GM21447 (cell line): ENCODE measurements at regions not wholly inside any gene's neighbourhood (a gene's known extent, or its start where the extent isn't known, plus 50 kb on each side); places are given as distances from the start of the nearest gene placed in this dataset.
"Not testable (repeated sequence)": the region's sequence is repeated elsewhere in the genome, so short reads cannot be mapped to it uniquely, and the experiment has no call there.

Experiments
- ATAC-seq: cut with Tn5 transposase; IDR thresholded peaks from one replicate; pipeline ENCODE4 v1.9.1; 2021; ENCODE audit not compliant: unreplicated experiment

- no peak for ATAC-seq
These were observed 729.7 kb upstream of the USP15 start for GRCh38 chr12:61530456-61530855.

DNA sequence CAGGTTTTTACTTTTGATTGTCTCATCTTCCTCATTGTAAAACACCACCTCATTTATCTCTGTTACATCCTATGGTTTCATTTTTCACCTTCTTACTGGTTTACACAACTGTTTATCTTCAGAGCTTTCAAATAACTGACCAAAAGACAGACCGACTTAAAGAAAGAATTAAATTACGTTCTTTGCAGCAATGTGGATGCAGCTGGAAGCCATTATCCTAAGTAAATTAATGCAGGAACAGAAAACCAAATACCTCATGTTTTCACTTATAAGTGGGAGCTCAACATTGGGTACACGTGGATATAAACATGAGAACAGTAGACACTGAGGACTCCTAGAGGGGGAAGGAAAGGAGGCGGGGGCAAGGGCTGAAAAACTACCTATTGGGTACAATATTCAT, 729.0 kb upstream of the USP15 start:
- ATAC-seq = no peak

- no peak for ATAC-seq
These were observed 724.1 kb upstream of the USP15 start for GRCh38 chr12:61536117-61536516.

GRCh38 chr12:61536525-61536924, 723.7 kb upstream of the USP15 start:
- no peak for ATAC-seq

- no peak for ATAC-seq
These were observed 721.3 kb upstream of the USP15 start for GRCh38 chr12:61538951-61539350.

- ATAC-seq = no peak
These were observed 717.7 kb upstream of the USP15 start for GRCh38 chr12:61542551-61542950.

- ATAC-seq = no peak
These were observed 713.9 kb upstream of the USP15 start for GRCh38 chr12:61546296-61546695.

- ATAC-seq = no peak
These were observed 707.1 kb upstream of the USP15 start for GRCh38 chr12:61553091-61553490.

DNA sequence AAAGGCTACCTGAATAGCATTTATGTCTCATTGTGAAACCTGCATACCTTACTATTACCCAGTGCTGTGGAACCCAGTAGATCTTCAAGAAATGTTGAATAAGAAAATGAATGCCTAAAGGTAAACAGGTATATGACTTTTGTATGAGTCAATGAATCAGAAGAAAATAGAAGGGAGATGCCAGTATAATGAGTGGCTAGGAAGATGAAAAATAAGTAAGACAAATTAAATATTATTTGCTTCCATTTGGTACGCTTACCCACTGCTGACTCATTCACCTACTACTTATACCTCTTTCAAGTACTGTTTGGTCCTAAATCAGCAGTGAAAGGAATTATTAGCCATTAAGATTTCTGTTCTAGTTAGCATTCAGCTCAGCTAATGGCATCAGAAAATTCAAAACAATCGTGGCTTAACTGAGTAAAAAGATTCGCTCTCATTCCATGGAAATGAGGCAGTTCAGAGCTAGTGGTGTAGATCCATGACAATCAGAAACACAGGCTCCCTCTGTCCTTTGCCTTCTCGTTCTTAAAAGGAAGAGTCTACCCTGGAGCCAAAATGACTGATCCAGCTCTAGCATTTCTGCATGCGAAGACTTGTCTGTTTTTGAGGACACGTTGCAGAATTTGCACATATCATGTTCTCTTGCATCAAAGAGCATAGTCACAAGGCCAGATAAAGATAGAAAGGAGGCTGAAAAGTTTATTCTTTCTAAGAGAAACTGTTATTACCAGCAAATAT, 705.8 kb upstream of the USP15 start:
- ATAC-seq = no peak

DNA sequence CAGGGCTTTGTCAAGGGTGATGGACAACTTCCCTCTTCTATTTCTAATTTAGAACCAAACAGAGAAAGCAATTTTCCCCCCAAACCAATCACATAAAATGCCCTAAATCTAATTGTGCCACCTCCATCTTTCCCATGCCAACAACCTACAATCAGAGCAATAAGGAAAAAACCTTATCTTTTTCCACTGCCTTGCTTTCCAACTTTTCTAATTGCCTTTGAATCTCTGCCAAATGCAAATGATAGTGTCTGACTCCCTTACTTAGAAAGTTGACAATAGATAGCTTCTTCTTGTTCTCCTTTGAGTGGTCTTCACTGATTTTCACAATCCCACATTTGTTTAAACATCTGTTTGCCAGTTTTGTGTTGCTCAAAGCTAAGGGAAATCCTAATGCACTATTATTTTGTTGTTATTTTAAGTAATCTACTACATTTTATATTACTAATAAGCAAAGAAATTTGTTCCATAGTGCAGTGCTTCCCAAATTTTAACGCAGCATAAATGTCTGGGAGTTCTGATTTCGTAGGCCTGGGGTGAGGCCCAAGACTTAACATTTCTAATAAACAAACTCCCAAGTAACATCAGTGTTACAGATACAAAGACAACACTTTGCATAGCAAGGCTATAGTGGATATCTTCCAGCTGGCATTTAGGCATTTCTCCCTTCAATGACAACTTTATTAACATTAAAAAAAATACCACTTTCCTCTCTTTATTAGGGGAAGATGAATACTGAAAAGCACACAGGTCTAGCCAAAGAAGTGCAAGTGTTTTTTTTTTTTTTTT, 696.3 kb upstream of the USP15 start:
- no peak for ATAC-seq

- ATAC-seq = no peak
These were observed 695.7 kb upstream of the USP15 start for GRCh38 chr12:61564466-61564865.

DNA sequence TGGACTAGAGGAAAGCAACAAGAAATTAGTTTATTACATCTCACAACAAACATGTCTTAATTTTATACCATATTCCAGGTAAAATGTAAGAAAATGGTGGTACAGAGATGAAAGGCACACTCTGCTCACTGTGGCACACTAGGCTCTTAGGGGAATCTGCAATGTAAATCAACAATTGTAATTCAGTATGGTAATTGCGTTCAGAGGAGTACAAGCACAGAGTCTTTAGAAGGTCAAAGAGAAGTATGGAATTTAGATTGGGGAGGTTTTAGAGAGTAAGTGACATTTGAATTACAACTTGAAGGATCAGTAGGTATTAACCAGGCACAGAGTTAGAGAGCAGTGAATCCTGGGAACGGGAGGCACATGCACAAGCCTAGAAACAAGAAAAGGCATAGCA, 694.0 kb upstream of the USP15 start:
- no peak for ATAC-seq

GRCh38 chr12:61574339-61574738, 685.9 kb upstream of the USP15 start:
- ATAC-seq = no peak

DNA sequence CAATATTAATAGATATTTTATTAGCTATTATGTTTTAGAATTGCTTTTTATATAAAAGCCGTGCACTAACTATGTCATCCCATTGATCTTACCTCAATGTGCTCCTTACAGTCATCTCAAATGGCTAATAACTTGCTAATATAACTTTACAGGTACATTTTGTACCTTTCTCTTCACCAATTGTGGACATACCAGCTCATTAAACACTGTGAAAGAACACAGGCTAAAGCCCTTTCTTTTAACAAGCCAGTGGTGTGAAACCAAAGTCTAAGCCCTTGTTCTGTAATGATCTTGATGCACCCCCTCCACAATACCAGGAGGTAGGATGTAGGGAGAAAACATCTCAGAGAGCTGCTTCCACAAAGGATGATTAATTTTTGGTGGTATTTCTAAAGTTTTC, 675.3 kb upstream of the USP15 start:
- ATAC-seq = no peak

DNA sequence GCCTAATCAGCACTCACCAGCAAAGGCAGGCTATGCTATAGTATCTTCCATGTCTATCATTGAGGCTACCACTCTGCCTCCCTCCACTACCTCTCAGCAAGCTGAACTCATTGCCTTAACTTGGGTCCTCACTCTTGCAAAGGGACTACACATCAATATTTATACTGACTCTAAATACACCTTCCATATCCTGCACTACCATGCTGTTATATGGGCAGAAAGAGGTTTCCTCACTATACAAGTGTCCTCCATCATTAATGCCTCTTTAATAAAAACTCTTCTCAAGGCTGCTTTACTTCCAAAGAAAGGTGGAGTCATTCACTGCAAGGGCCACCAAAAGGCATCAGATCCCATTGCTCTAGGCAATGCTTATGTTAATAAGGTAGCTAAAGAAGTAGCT, 669.3 kb upstream of the USP15 start:
- ATAC-seq = not testable (repeated sequence)

DNA sequence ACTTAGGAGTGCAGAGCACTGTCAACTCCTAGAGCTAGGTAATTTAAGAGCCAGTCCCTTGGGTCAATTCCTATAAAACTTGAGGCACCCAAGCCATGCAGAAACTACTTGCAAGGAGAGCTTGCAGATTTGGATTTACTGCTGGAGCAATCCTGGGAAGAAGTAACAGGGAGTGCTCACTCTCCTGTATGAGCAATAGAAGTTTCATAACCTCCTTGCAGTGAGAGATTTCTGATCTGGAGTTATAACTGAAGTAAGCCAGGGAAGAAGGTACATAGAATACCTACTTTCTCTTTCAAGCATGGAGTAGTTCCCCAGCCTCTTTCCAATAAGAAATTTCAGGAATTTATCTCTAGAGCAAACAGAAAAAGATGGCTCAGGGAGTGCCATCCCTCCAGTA, 650.1 kb upstream of the USP15 start:
- ATAC-seq = no peak

DNA sequence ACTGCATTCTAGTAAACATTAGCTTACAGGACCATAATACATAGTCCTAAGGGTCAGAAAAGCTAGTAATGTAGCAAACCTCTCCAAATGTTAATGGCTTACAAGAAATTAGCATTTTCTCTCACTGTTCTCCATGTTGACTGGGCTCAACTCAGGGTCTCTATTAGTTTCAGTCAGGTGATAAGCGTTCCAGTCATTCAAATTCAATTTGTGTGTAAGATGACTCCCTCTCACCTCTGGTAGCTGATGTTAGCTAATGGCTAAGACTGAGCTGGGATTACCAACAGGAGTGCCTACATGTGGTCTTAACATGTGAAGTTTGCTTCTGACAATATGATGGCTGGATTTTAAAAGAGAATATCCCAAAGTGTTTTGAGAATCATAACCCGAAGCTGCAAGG, 630.5 kb upstream of the USP15 start:
- no peak for ATAC-seq

DNA sequence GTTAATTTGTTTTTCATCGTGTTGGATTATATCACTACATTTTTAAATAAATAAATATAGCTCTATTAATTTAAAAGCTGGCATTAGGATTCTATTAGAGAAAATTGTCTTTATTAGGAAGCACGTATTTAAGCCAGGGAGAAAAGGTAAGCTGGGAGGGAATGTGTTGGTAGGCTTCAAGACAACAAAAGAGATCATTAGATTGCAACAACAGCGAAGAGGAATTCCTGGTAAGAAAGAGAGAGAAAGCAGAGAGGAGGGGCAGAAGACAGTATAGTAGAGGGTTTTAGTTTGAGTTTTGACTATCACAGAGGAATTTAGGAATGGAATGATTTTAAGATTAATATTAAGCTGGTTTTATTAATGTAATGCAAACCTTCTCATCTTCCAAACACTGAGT, 613.6 kb upstream of the USP15 start:
- ATAC-seq = no peak

DNA sequence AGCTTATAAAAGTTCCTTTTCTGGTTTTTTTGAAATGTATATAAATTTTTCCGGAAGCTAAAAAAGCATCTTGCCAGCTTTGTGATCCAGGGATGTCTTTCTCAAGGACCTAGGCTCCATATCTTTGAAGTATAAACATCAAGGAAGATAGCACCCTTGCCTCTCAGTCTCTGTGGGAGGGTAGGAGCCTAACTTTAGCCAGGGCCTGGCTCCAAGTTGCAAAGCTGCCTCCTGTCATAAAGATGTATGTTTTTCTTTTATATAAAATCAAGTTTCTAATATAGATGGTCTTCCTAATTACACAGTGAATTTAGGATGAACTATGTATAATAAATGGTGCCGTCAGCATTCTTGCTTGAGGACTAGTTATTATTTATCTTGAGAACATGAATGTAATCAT, 612.6 kb upstream of the USP15 start:
- no peak for ATAC-seq

DNA sequence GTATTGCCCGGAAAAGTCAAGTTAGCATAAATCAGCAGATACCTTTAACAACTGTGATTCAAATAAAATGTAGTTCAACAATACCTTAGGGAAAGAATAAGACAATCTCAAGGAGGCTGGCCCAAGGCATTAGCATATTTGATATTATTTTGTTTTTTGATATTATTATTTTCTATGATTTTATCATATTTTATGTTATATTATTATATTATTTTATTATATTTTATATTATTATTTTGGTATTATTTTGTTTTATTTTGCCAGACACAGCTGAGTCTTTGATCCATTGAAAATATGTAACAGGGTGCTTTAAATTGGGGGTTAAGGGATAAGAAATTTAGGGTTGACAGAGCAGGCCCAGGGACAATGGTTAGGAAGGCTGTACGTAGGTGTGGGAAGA, 607.9 kb upstream of the USP15 start:
- ATAC-seq = no peak

DNA sequence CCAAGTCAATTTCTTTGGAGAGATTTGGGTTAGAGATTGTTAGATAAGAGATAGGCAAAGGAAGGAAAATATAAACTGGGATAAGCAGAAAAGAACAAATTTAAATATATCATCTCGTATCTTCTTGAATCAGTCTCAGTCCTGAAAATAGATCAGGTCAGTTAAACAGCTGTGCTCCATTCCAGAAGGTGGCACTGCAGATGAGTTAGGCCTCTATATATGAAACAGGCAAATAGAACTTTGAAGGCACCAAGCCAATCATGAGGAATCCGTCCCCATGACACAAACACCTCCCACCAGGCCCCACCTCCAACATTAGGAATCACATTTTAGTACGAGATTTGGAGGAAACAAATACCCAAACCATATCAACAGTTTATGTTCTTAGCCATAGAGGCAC, 605.5 kb upstream of the USP15 start:
- no peak for ATAC-seq

DNA sequence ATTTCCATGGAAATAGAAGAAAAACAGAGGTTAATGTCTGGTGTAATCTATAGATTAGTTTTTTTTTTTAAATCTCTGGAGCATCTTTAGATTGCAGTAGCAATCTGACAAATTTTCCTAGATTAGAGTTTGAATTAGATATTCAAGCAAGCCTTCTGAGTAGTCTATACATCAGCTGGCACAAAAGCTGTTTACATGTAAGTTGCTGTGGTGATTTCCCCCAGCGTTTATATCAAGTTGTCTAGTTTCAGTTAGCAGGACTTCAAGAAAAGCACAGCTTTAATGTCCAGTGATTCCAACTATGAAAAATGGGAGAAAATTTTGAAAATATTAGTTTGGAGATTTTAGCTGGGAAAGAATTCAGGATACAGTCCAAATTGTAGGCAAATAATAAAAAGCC, 605.0 kb upstream of the USP15 start:
- no peak for ATAC-seq

- no peak for ATAC-seq
These were observed 592.5 kb upstream of the USP15 start for GRCh38 chr12:61667676-61668075.
